ENCODE measurements at regions not wholly inside any gene's neighbourhood (a gene's known extent, or its start where the extent isn't known, plus 50 kb on each side); places are given as distances from the start of the nearest gene placed in this dataset.

GRCh38 chr18:61714421-61714820 is 178.4 kb downstream of the RNF152 start:
- Histone ChIP-seq H3K27me3 (replicated peaks; ENCODE audit: insufficient read depth) (no peaks in the 10 kb centered on the region), H3K9me3 (no peaks in the 10 kb centered on the region), H3K4me1 (replicated peaks) (no peaks in the 10 kb centered on the region), H3K27ac (no peak overlapping the region), H3K4me3 (no peak overlapping the region), H3K36me3 (no peaks in the 10 kb centered on the region)
- no peak for DNase-seq (ENCODE audit: low spot score)
- TF ChIP-seq POLR2A (IDR thresholded peaks at IDR 0.05), result no peak
- TF ChIP-seq CTCF (IDR thresholded peaks at IDR 0.05), result no peak
- TF ChIP-seq POLR2AphosphoS5 (IDR thresholded peaks at IDR 0.05), result no peak
- intact Hi-C loops (cut with DNase I), result no loop called here
- WGBS, result 100% methylated on average over 1 of the region's 1 CpG

DNA sequence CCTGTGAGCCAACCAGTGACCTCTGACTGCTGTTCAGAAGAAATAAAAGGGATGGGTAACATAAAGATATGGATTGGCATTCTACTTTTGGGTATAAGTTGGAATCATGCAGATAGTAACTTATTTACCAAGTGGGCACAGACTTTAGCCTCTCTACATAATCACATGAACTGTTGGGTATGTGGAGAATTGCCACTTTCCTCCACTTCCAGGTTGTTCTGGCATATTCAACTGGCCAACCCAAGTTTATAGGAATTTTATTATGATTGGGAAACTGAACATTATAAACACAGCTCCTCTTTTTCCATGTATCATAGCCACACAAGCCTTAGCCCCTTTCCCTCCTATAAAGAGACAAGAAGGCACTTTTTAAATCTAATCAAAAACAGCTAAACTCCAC is 179.3 kb downstream of the RNF152 start:
- intact Hi-C loops (cut with DNase I), result no loop called here
- Histone ChIP-seq H3K9me3 (no peaks in the 10 kb centered on the region), H3K4me1 (replicated peaks) (no peaks in the 10 kb centered on the region), H3K36me3 (no peaks in the 10 kb centered on the region), H3K27me3 (replicated peaks; ENCODE audit: insufficient read depth) (no peaks in the 10 kb centered on the region), H3K4me3 (no peak overlapping the region), H3K27ac (no peak overlapping the region)
- no peak for DNase-seq (ENCODE audit: low spot score)
- TF ChIP-seq POLR2A (IDR thresholded peaks at IDR 0.05) (no peak), POLR2AphosphoS5 (IDR thresholded peaks at IDR 0.05) (no peak), CTCF (IDR thresholded peaks at IDR 0.05) (no peak)

DNA sequence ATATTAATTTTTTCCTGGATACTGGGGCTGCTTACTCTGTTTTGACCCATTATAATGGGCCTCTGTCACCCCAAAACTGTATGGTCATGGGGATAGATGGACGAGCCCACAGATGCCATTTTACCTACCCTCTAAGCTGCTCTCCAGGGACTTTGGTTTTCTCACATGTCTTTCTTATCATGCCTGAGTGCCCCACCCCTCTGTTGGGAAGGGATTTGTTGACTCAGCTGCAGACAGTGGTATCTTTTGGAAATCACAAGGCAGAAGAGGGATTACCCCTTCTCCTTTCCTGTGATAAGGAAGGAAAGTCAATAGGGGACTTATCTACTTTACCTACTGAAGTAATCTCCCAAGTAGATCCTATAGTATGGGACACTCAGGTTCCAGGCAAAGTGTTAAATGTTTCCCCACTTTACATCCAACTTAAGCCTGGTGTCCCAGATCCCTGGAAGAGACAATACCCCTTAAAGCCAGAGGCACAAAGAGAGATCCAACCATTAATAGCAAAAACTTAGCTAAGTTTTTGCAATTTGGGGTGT is 182.7 kb downstream of the RNF152 start:
- Histone ChIP-seq H3K27me3 (replicated peaks; ENCODE audit: insufficient read depth) (no peaks in the 10 kb centered on the region), H3K27ac (no peak overlapping the region), H3K36me3 (no peaks in the 10 kb centered on the region), H3K4me1 (replicated peaks) (no peaks in the 10 kb centered on the region), H3K9me3 (no peaks in the 10 kb centered on the region), H3K4me3 (no peak overlapping the region)
- TF ChIP-seq CTCF (IDR thresholded peaks at IDR 0.05) (no peak), POLR2AphosphoS5 (IDR thresholded peaks at IDR 0.05) (no peak), POLR2A (IDR thresholded peaks at IDR 0.05) (no peak)
- DNase-seq (ENCODE audit: low spot score), result no peak
- 100% methylated on average over 1 of the region's 1 CpG for WGBS
- intact Hi-C loops (cut with DNase I), result no loop called here

- Histone ChIP-seq H3K27me3 (replicated peaks; ENCODE audit: insufficient read depth) (no peaks in the 10 kb centered on the region), H3K4me1 (replicated peaks) (no peaks in the 10 kb centered on the region), H3K36me3 (no peaks in the 10 kb centered on the region), H3K4me3 (no peak overlapping the region), H3K9me3 (no peaks in the 10 kb centered on the region), H3K27ac (no peak overlapping the region)
- intact Hi-C loops (cut with DNase I), result no loop called here
- no peak for TF ChIP-seq CTCF (IDR thresholded peaks at IDR 0.05)
- no peak for TF ChIP-seq POLR2AphosphoS5 (IDR thresholded peaks at IDR 0.05)
- TF ChIP-seq POLR2A (IDR thresholded peaks at IDR 0.05), result no peak
- 73% methylated on average over 3 of the region's 3 CpGs for WGBS
- DNase-seq (ENCODE audit: low spot score), result no peak
Measured at GRCh38 chr18:61706276-61706915, 186.4 kb downstream of the RNF152 start.

DNA sequence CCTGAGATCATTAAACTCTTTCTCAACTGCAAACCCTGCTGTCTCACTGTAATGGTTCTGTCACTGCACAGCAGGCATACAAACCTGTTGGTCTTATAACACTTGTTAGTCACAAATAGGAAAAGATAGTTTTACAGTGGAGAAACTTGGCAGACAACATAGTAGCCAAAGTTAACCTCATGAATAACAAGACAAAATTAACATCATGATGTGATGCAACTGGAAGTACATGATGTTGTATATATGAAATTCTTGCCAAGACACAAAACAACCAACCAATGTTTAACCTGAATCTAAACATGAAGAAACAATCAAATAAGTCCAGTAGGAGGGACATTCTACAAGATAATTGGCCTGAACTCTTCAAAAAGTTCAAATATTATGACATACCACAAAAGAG is 189.3 kb downstream of the RNF152 start:
- no peaks in the 10 kb centered on the region for H3K9me3 ChIP-seq
- H3K4me1 ChIP-seq (replicated peaks), result no peaks in the 10 kb centered on the region
- no peaks in the 10 kb centered on the region for H3K27me3 ChIP-seq (replicated peaks; ENCODE audit: insufficient read depth)
- DNase-seq (ENCODE audit: low spot score), result no peak
- intact Hi-C loops (cut with DNase I), result no loop called here
- H3K27ac ChIP-seq, result no peak overlapping the region
- TF ChIP-seq CTCF (IDR thresholded peaks at IDR 0.05) (no peak), POLR2A (IDR thresholded peaks at IDR 0.05) (no peak), POLR2AphosphoS5 (IDR thresholded peaks at IDR 0.05) (no peak)
- H3K4me3 ChIP-seq, result no peak overlapping the region
- H3K36me3 ChIP-seq, result no peaks in the 10 kb centered on the region

Data from prostate gland (tissue), 2 donors.